NCI-H748 (cell line): ENCODE measurements at regions not wholly inside any gene's neighbourhood (a gene's known extent, or its start where the extent isn't known, plus 50 kb on each side); places are given as distances from the start of the nearest gene placed in this dataset.

Experiments used
- DNase-seq: peaks from one replicate; lab custom pipeline; 2025; ENCODE audit not compliant: unreplicated experiment; lab: John Stamatoyannopoulos, UW

DNA sequence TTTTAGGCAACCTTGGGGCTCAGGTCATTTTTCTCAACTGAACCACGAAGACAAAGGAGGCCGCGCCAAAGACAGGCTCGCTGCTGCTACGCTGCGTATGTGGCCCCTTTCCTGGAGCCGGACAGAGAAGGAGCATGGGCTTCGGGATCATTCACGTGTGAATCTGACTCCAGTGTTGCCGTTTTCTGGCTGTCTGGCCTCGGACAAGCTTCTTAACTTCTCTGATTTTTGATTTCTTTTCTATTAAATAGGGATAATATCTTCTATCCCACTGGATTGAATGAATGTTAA, 50.8 kb upstream of the ZNF366 start:
- no peak for DNase-seq

DNA sequence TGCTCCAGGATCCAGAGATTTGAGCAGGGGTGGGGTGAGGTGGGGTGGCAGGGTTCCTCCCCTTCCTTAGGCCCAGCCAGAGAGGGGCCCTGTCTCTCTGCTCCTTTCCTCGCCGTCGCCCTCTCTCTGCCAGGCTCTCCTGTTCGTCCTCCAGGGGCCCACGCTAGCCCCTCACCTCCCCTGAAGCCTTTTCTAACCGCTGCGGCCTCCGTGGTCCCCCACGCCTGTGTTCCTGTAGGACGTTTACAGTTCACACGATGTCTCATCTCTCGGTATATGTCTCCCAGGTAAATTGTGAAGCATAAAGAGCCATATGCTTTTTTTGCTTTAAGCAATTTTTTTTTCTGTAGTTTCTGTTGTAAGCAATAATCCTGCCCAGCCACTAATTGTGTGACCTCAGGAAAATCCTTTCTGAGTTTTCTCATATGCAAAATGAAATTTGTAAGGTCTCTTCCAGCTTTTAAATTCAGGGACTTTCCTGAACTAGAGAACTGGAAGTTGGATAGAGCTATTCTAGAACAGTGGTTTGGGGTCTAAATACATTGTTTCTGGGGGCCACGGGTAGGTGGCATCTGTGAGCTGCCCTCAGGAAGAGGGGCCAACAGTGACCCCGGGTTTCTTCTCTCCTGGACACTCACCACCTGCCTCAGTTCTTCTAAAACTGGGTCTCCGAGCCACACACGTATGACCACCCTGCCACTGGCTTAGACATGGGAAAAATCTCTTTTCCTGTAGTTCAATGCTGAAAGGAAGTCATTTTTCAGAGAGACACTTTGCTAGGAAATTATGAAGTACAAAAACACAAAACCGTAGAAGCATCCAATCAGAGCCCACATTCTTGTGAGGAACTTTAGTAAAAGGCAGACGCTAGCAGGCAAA, 50.2 kb upstream of the ZNF366 start:
- DNase-seq: no peak
